ENCODE measurements at regions not wholly inside any gene's neighbourhood (a gene's known extent, or its start where the extent isn't known, plus 50 kb on each side); places are given as distances from the start of the nearest gene placed in this dataset.

DNA sequence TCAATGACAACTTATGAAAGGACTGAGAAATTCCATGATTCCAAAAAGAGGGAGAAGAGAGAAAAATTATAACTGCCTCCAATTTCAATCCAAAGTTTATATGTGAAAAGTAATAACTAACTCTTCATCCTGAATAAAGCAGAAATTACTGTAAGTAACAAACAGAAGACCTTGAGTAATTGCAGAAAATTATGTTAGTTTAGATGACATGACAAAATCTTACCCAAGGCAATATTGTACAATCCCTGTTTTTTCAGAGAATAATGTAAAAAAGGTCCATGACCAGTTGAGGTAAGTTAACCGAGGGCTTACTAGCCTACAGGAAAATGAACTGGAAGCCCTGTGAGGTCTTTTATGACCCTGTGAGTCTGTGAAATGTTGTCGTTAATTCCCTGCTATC, 949.5 kb upstream of the SOX9 start:
- TF ChIP-seq, protein P1, sequence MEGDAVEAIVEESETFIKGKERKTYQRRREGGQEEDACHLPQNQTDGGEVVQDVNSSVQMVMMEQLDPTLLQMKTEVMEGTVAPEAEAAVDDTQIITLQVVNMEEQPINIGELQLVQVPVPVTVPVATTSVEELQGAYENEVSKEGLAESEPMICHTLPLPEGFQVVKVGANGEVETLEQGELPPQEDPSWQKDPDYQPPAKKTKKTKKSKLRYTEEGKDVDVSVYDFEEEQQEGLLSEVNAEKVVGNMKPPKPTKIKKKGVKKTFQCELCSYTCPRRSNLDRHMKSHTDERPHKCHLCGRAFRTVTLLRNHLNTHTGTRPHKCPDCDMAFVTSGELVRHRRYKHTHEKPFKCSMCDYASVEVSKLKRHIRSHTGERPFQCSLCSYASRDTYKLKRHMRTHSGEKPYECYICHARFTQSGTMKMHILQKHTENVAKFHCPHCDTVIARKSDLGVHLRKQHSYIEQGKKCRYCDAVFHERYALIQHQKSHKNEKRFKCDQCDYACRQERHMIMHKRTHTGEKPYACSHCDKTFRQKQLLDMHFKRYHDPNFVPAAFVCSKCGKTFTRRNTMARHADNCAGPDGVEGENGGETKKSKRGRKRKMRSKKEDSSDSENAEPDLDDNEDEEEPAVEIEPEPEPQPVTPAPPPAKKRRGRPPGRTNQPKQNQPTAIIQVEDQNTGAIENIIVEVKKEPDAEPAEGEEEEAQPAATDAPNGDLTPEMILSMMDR (IDR thresholded peaks at IDR 0.05): no peak
- no peak for TF ChIP-seq POLR2A (IDR thresholded peaks at IDR 0.05)

All from Peyer's patch (tissue), 4 donors.